ENCODE measurements at regions not wholly inside any gene's neighbourhood (a gene's known extent, or its start where the extent isn't known, plus 50 kb on each side); places are given as distances from the start of the nearest gene placed in this dataset.

- Histone ChIP-seq H3K4me1 (ENCODE audit: insufficient read depth, low read length) (peaks cover 4% of the 10 kb centered on the region; the same call in 1 of the 2 replicates), H3K79me1 (ENCODE audit: insufficient read depth, low read depth, low read length, poor library complexity, severe bottlenecking) (no peaks in the 10 kb centered on the region), H4K8ac (replicated peaks; ENCODE audit: insufficient read length, low read depth, low read length) (no peak overlapping the region), H3K23me2 (ENCODE audit: insufficient read length, low read depth, low read length, poor library complexity, severe bottlenecking) (no peaks in the 10 kb centered on the region), H3K4ac (ENCODE audit: low read depth, low read length) (no peak overlapping the region), H2BK12ac (ENCODE audit: insufficient read length, low read depth, low read length) (no peak overlapping the region), H4K5ac (ENCODE audit: insufficient read length, low read depth, low read length) (no peak overlapping the region), H2BK5ac (ENCODE audit: insufficient read length, low read length) (no peak overlapping the region), H3K9ac (ENCODE audit: extremely low read depth, insufficient read length, low read length) (no peak overlapping the region), H3K4me2 (ENCODE audit: insufficient read depth, insufficient read length, low read length) (no peak overlapping the region), H3K9me3 (ENCODE audit: control insufficient read depth, low read depth, low read length) (no peaks in the 10 kb centered on the region), H2AK5ac (ENCODE audit: insufficient read length, low read length) (no peak overlapping the region), H3K27ac (ENCODE audit: insufficient read length, low read depth, low read length) (no peak overlapping the region), H2AFZ (ENCODE audit: low read length) (no peak overlapping the region), H3K14ac (ENCODE audit: insufficient read depth, low read length) (no peak overlapping the region; the same call in 1 of the 2 replicates), H2BK15ac (ENCODE audit: low read depth, low read length) (no peak overlapping the region), H3K79me2 (ENCODE audit: insufficient read depth, low read length) (no peaks in the 10 kb centered on the region), H2BK20ac (ENCODE audit: low read depth, low read length, poor library complexity, severe bottlenecking) (no peak overlapping the region), H3K27me3 (ENCODE audit: insufficient read depth, low read length) (no peaks in the 10 kb centered on the region), H3K18ac (ENCODE audit: insufficient read length, low read depth, low read length) (no peak overlapping the region), H4K20me1 (ENCODE audit: control insufficient read depth, insufficient read depth, insufficient read length) (no peaks in the 10 kb centered on the region), H4K91ac (ENCODE audit: insufficient read length, low read depth, low read length) (no peak overlapping the region), H2BK120ac (ENCODE audit: low read depth, low read length, poor library complexity, severe bottlenecking) (no peak overlapping the region), H3K23ac (ENCODE audit: insufficient read length, low read depth, low read length) (no peak overlapping the region), H3T11ph (ENCODE audit: low read length) (no peak overlapping the region), H3K56ac (ENCODE audit: insufficient read length, low read depth, low read length) (no peak overlapping the region)
- Mint-ChIP-seq H3K27me3 (ENCODE audit: low read depth) (peaks cover 4% of the 10 kb centered on the region), H3K9me3 (peaks cover 2 to 3% of the 10 kb centered on the region in 2 experiments; a peak in 2 of 5 replicates), H3K4me3 (no peak overlapping the region), H3K27ac (no peak overlapping the region), H3K36me3 (ENCODE audit: insufficient read depth in 1 of 3, low read depth in 3 of 3) (peaks cover 0 to 4% (median 0%) of the 10 kb centered on the region in 3 experiments; a peak in 1 of 7 replicates), H3K4me1 (peaks cover 33 to 39% of the 10 kb centered on the region in 2 experiments)
- WGBS (ENCODE audit: extremely low coverage, insufficient read length, low lambda C conversion rate) = no CpG with 5 or more reads among the region's 2 CpGs
- no peak for TF ChIP-seq CTCF (conservative IDR thresholded peaks at IDR 0.05)
- DNase-seq = peak; percentile 23
Measured at GRCh38 chr3:43870844-43871626, 180.3 kb downstream of the ABHD5 start.

Data from H9 (cell line).